ENCODE measurements at regions not wholly inside any gene's neighbourhood (a gene's known extent, or its start where the extent isn't known, plus 50 kb on each side); places are given as distances from the start of the nearest gene placed in this dataset.

- no peak for DNase-seq (ENCODE audit: low read depth in 2 of 2)
Observed at GRCh38 chr3:43210049-43211027, 76.0 kb upstream of the SNRK start.

- no peak for DNase-seq (ENCODE audit: low read depth in 2 of 2)
Observed at GRCh38 chr3:43207628-43208085, 78.7 kb upstream of the SNRK start.

- DNase-seq (ENCODE audit: low read depth in 2 of 2), result no peak
Observed at GRCh38 chr3:43206632-43207031, 79.7 kb upstream of the SNRK start.

- no peak for DNase-seq (ENCODE audit: low read depth in 2 of 2)
Observed at GRCh38 chr3:43206105-43206504, 80.2 kb upstream of the SNRK start.

GRCh38 chr3:43203022-43203421, 83.3 kb upstream of the SNRK start:
- no peak for DNase-seq (ENCODE audit: low read depth in 2 of 2)

- no peak for DNase-seq (ENCODE audit: low read depth in 2 of 2)
Observed at GRCh38 chr3:43201581-43201980, 84.8 kb upstream of the SNRK start.

GRCh38 chr3:43199645-43200306, 86.6 kb upstream of the SNRK start:
- no peak for DNase-seq (ENCODE audit: low read depth in 2 of 2)

GRCh38 chr3:43198791-43199644, 87.3 kb upstream of the SNRK start:
- DNase-seq (ENCODE audit: low read depth in 2 of 2), result peak in 1 of 2 donors; percentile 42

GRCh38 chr3:43198301-43198700, 88.0 kb upstream of the SNRK start:
- DNase-seq (ENCODE audit: low read depth in 2 of 2), result no peak

- DNase-seq (ENCODE audit: low read depth in 2 of 2), result no peak
Observed at GRCh38 chr3:43197181-43197580, 89.2 kb upstream of the SNRK start.

- DNase-seq (ENCODE audit: low read depth in 2 of 2), result no peak
Observed at GRCh38 chr3:43196721-43197120, 89.6 kb upstream of the SNRK start.

GRCh38 chr3:43195115-43195498, 89.2 kb upstream of the POMGNT2 start:
- no peak for DNase-seq (ENCODE audit: low read depth in 2 of 2)

GRCh38 chr3:43194490-43195114, 88.7 kb upstream of the POMGNT2 start:
- peak in 1 of 2 donors; percentile 29 for DNase-seq (ENCODE audit: low read depth in 2 of 2)

- no peak for DNase-seq (ENCODE audit: low read depth in 2 of 2)
Observed at GRCh38 chr3:43194069-43194468, 88.2 kb upstream of the POMGNT2 start.

GRCh38 chr3:43192028-43192427, 86.1 kb upstream of the POMGNT2 start:
- no peak for DNase-seq (ENCODE audit: low read depth in 2 of 2)

- DNase-seq (ENCODE audit: low read depth in 2 of 2), result peak in 1 of 2 donors; percentile 39
Observed at GRCh38 chr3:43191116-43191515, 85.2 kb upstream of the POMGNT2 start.

GRCh38 chr3:43190670-43191069, 84.8 kb upstream of the POMGNT2 start:
- peak; percentile 36 to 59 for DNase-seq (ENCODE audit: low read depth in 2 of 2)

- no peak for DNase-seq (ENCODE audit: low read depth in 2 of 2)
Observed at GRCh38 chr3:43187836-43188479, 82.1 kb upstream of the POMGNT2 start.

GRCh38 chr3:43185983-43186314, 80.1 kb upstream of the POMGNT2 start:
- no peak for DNase-seq (ENCODE audit: low read depth in 2 of 2)

- peak; percentile 48 to 80 for DNase-seq (ENCODE audit: low read depth in 2 of 2)
Observed at GRCh38 chr3:43185274-43185982, 79.5 kb upstream of the POMGNT2 start.
